HEK293 (cell line): ENCODE measurements at regions not wholly inside any gene's neighbourhood (a gene's known extent, or its start where the extent isn't known, plus 50 kb on each side); places are given as distances from the start of the nearest gene placed in this dataset.

ENCODE experiments used
- CTCF ChIA-PET: fragments of 350-600 bp; formaldehyde crosslinking; extraction: SDS; loops from one replicate; lab custom pipeline; 2021; ENCODE audit warnings: antibody characterized with exemption; lab: Yijun Ruan, JAX
- POLR2A ChIA-PET: fragments of 300-600 bp; formaldehyde crosslinking; extraction: SDS; loops from one replicate; lab custom pipeline; 2020; ENCODE audit warnings: antibody characterized with exemption, inconsistent platforms; lab: Yijun Ruan, JAX
- H3K27ac ChIP-seq: fragments of 200-500 bp; sonication (Bioruptor generic); 2 replicates; pipeline ENCODE4 v1.5.1; 2014; ENCODE audit warnings: low read depth, low read length, control low read depth, inconsistent platforms; ENCODE audit errors: extremely low read depth
- H3K36me3 ChIP-seq, 2 experiments: fragments of 200-500 bp in 1 of 2; sonication (Bioruptor generic) in 1 of 2; 1 replicate in 1 of 2; 2 replicates in 1 of 2; pipeline ENCODE4 v1.5.1; 2014 to 2017; ENCODE audit warnings: inconsistent platforms in 2 of 2, low read length in 2 of 2; ENCODE audit not compliant: control insufficient read depth in 2 of 2, insufficient read depth in 1 of 2
- H3K4me1 ChIP-seq: fragments of 200-500 bp; sonication (Bioruptor generic); 2 replicates; pipeline ENCODE4 v1.5.1; 2014; ENCODE audit warnings: mild to moderate bottlenecking, low read length, inconsistent platforms; ENCODE audit not compliant: control insufficient read depth, insufficient read depth
- H3K4me3 ChIP-seq: 2 replicates; pipeline ENCODE4 v1.5.1; 2011; ENCODE audit warnings: low read depth, mild to moderate bottlenecking, control low read depth, low read length, moderate library complexity
- H3K9me3 ChIP-seq: fragments of 200-500 bp; sonication (Bioruptor generic); 2 replicates; pipeline ENCODE4 v1.5.1; 2014; ENCODE audit warnings: low read depth, low read length, inconsistent platforms; ENCODE audit not compliant: control insufficient read depth, insufficient read depth
- CTCF ChIP-seq: fragments of 450-650 bp; formaldehyde crosslinking; IDR thresholded peaks from 2 replicates; pipeline ENCODE4 v1.5.1; 2016; ENCODE audit warnings: missing biosample characterization, missing genetic modification characterization
- ELK4 ChIP-seq: IDR thresholded peaks from 2 replicates; pipeline ENCODE4 v1.6.1; 2011; ENCODE audit warnings: mild to moderate bottlenecking, low read depth, low read length, borderline replicate concordance
- GLI4 ChIP-seq: fragments of 450-650 bp; formaldehyde crosslinking; IDR thresholded peaks from 2 replicates; pipeline ENCODE4 v1.5.1; 2016; ENCODE audit warnings: missing biosample characterization, missing genetic modification characterization
- KLF1 ChIP-seq: fragments of 450-650 bp; formaldehyde crosslinking; IDR thresholded peaks from 2 replicates; pipeline ENCODE4 v1.5.1; 2016; ENCODE audit warnings: missing biosample characterization, missing genetic modification characterization
- SCRT1 ChIP-seq: fragments of 450-650 bp; formaldehyde crosslinking; IDR thresholded peaks from 2 replicates; pipeline ENCODE4 v1.5.1; 2016; ENCODE audit warnings: missing biosample characterization, missing genetic modification characterization, borderline replicate concordance
- SCRT2 ChIP-seq: fragments of 450-650 bp; formaldehyde crosslinking; IDR thresholded peaks from 2 replicates; pipeline ENCODE4 v1.5.1; 2016; ENCODE audit warnings: missing biosample characterization, missing genetic modification characterization
- SETDB1 ChIP-seq: IDR thresholded peaks from one replicate; pipeline ENCODE4 v1.6.1; 2017; ENCODE audit warnings: mild to moderate bottlenecking, low read length, moderate library complexity, mixed read lengths; ENCODE audit not compliant: insufficient read length
- ZBTB17 ChIP-seq: fragments of 450-650 bp; formaldehyde crosslinking; IDR thresholded peaks from 2 replicates; pipeline ENCODE4 v1.5.1; 2016; ENCODE audit warnings: missing biosample characterization, missing genetic modification characterization
- ZBTB21 ChIP-seq: fragments of 450-650 bp; formaldehyde crosslinking; IDR thresholded peaks from 2 replicates; pipeline ENCODE4 v1.5.1; 2017; ENCODE audit warnings: missing biosample characterization, missing genetic modification characterization
- ZNF174 ChIP-seq: fragments of 450-650 bp; formaldehyde crosslinking; IDR thresholded peaks from 2 replicates; pipeline ENCODE4 v1.5.0; 2017; ENCODE audit warnings: missing biosample characterization, mild to moderate bottlenecking, missing genetic modification characterization
- ZNF341 ChIP-seq: fragments of 450-650 bp; formaldehyde crosslinking; IDR thresholded peaks from 2 replicates; pipeline ENCODE4; 2016; ENCODE audit warnings: low read depth, missing biosample characterization, missing genetic modification characterization
- ZNF37A ChIP-seq: fragments of 450-650 bp; IDR thresholded peaks from 2 replicates; pipeline ENCODE4 v1.5.1; 2018; ENCODE audit warnings: missing biosample characterization, missing genetic modification characterization
- ZNF416 ChIP-seq: fragments of 450-650 bp; formaldehyde crosslinking; IDR thresholded peaks from 2 replicates; pipeline ENCODE4 v1.5.1; 2016; ENCODE audit warnings: missing biosample characterization, missing genetic modification characterization
- ZNF510 ChIP-seq: fragments of 450-650 bp; formaldehyde crosslinking; IDR thresholded peaks from 2 replicates; pipeline ENCODE4 v1.5.1; 2018; ENCODE audit warnings: mild to moderate bottlenecking, missing genetic modification characterization, missing biosample characterization; ENCODE audit not compliant: insufficient replicate concordance
- ZNF514 ChIP-seq: fragments of 450-650 bp; formaldehyde crosslinking; IDR thresholded peaks from 2 replicates; pipeline ENCODE4 v1.5.1; 2016; ENCODE audit warnings: missing biosample characterization, missing genetic modification characterization
- ZNF529 ChIP-seq: fragments of 450-650 bp; formaldehyde crosslinking; IDR thresholded peaks from 2 replicates; pipeline ENCODE4 v1.5.1; 2017; ENCODE audit warnings: missing genetic modification characterization, missing biosample characterization; ENCODE audit not compliant: insufficient replicate concordance
- ZNF585B ChIP-seq: fragments of 450-650 bp; formaldehyde crosslinking; IDR thresholded peaks from 2 replicates; pipeline ENCODE4 v1.5.1; 2016; ENCODE audit warnings: missing biosample characterization, missing genetic modification characterization
- ZNF621 ChIP-seq: fragments of 450-650 bp; formaldehyde crosslinking; IDR thresholded peaks from 2 replicates; pipeline ENCODE4 v1.5.1; 2017; ENCODE audit warnings: missing biosample characterization, missing genetic modification characterization
- ZNF701 ChIP-seq: fragments of 450-650 bp; formaldehyde crosslinking; IDR thresholded peaks from 2 replicates; pipeline ENCODE4 v1.5.1; 2016; ENCODE audit warnings: missing biosample characterization, missing genetic modification characterization
- ZNF768 ChIP-seq: fragments of 450-650 bp; formaldehyde crosslinking; IDR thresholded peaks from 2 replicates; pipeline ENCODE4 v1.5.1; 2018; ENCODE audit warnings: missing biosample characterization, mild to moderate bottlenecking, missing genetic modification characterization
- ZNF777 ChIP-seq: fragments of 450-650 bp; formaldehyde crosslinking; IDR thresholded peaks from 2 replicates; pipeline ENCODE4 v1.5.1; 2017; ENCODE audit warnings: missing biosample characterization, missing genetic modification characterization, borderline replicate concordance
- TF ChIP-seq, protein P1 (sequence below): fragments of 450-650 bp; formaldehyde crosslinking; optimal IDR thresholded peaks from 2 replicates; pipeline ENCODE3; 2016; ENCODE audit warnings: missing biosample characterization, mild to moderate bottlenecking, missing genetic modification characterization
- TF ChIP-seq, protein P2 (sequence below): fragments of 450-650 bp; formaldehyde crosslinking; IDR thresholded peaks from 2 replicates; pipeline ENCODE4 v1.5.1; 2016; ENCODE audit warnings: missing biosample characterization, missing genetic modification characterization
- TF ChIP-seq, protein P3 (sequence below): fragments of 450-650 bp; formaldehyde crosslinking; IDR thresholded peaks from 2 replicates; pipeline ENCODE4 v1.5.1; 2016; ENCODE audit warnings: missing biosample characterization, missing genetic modification characterization, low read depth

- H3K9me3 ChIP-seq, result no peaks in the 10 kb centered on the region
- TF ChIP-seq ZNF621, result no peak
- peak; percentile 80 for TF ChIP-seq SCRT2 (tag by site-specific recombination)
- peak; percentile 72 for TF ChIP-seq SCRT1 (tag by site-specific recombination)
- no peak for TF ChIP-seq ZNF510 (tag by site-specific recombination)
- ChIA-PET POLR2A (interaction anchor here (0.5 to 1.1 kb wide), 2 partner anchors 217 to 265 kb away, joined by 3 read pairs; no protein-coding TSS in a partner anchor), CTCF (interaction anchor here (0.6 kb wide), 1 partner anchor 1788 kb away, joined by 3 read pairs; no protein-coding TSS in a partner anchor)
- H3K36me3 ChIP-seq, result no peaks in the 10 kb centered on the region
- no peak overlapping the region for H3K4me3 ChIP-seq
- peaks cover 5% of the 10 kb centered on the region; the same call in 1 of the 2 replicates for H3K4me1 ChIP-seq
- peak overlapping the region; percentile 13; the same call in 1 of the 2 replicates for H3K27ac ChIP-seq
These were observed 479.2 kb upstream of the USP24 start for GRCh38 chr1:55694310-55694801.

- H3K4me1 ChIP-seq, result no peaks in the 10 kb centered on the region; the same call in 1 of the 2 replicates
- no peaks in the 10 kb centered on the region for H3K9me3 ChIP-seq
- no peak overlapping the region for H3K4me3 ChIP-seq
- ChIA-PET CTCF (interaction anchor here (0.8 to 1.1 kb wide), 2 partner anchors 9 to 12 kb away, joined by 3 to 5 read pairs; no protein-coding TSS in a partner anchor), POLR2A (no interaction called here)
- no peaks in the 10 kb centered on the region for H3K36me3 ChIP-seq
- no peak overlapping the region for H3K27ac ChIP-seq
- TF ChIP-seq ELK4, result no peak
- TF ChIP-seq CTCF, result no peak
- TF ChIP-seq ZBTB21, result no peak
- no peak for TF ChIP-seq ZNF174
- no peak for TF ChIP-seq ZNF341 (tag by site-specific recombination)
- TF ChIP-seq, protein P1, sequence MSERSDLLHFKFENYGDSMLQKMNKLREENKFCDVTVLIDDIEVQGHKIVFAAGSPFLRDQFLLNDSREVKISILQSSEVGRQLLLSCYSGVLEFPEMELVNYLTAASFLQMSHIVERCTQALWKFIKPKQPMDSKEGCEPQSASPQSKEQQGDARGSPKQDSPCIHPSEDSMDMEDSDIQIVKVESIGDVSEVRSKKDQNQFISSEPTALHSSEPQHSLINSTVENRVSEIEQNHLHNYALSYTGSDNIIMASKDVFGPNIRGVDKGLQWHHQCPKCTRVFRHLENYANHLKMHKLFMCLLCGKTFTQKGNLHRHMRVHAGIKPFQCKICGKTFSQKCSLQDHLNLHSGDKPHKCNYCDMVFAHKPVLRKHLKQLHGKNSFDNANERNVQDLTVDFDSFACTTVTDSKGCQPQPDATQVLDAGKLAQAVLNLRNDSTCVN, result no peak
- no peak for TF ChIP-seq GLI4 (tag by site-specific recombination)
These were observed 477.6 kb upstream of the USP24 start for GRCh38 chr1:55692726-55693125.

DNA sequence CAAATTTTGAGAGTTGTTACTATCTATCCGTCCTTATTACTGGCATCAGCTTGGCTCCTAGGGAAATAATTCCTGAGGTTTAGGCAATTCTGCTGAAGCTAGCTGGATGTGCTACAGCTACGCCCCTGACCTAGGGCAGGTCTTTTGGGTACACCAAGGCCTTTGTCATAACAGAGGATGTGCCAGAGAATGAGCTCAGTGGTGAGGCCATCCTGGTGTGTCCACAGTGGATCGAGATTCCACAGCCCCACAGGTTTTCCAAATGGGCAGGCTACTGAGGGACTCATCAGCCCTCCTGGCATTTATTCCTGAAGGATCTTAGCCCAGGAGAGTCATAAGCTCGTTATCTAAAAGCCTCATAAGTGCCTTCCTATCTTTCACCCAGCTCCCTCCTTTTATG is 475.2 kb upstream of the USP24 start:
- Histone ChIP-seq H3K4me1 (no peaks in the 10 kb centered on the region; the same call in 1 of the 2 replicates), H3K9me3 (no peaks in the 10 kb centered on the region), H3K36me3 (no peaks in the 10 kb centered on the region), H3K27ac (no peak overlapping the region), H3K4me3 (no peak overlapping the region)
- ChIA-PET POLR2A (interaction anchor here (0.6 kb wide), 1 partner anchor 1103 kb away, joined by 4 read pairs; no protein-coding TSS in a partner anchor), CTCF (interaction anchor here (0.7 to 1.1 kb wide), 2 partner anchors 11 to 318 kb away, joined by 3 to 7 read pairs; no protein-coding TSS in a partner anchor)
- TF ChIP-seq, protein P2, sequence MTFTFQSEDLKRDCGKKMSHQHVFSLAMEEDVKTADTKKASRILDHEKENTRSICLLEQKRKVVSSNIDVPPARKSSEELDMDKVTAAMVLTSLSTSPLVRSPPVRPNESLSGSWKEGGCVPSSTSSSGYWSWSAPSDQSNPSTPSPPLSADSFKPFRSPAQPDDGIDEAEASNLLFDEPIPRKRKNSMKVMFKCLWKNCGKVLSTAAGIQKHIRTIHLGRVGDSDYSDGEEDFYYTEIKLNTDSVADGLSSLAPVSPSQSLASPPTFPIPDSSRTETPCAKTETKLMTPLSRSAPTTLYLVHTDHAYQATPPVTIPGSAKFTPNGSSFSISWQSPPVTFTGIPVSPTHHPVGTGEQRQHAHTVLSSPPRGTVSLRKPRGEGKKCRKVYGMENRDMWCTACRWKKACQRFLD, result no peak
- no peak for TF ChIP-seq ZNF174
- no peak for TF ChIP-seq ZNF777 (tag by site-specific recombination)
- no peak for TF ChIP-seq ZNF416
- TF ChIP-seq ZNF37A, result no peak
- TF ChIP-seq ZNF701, result no peak
- no peak for TF ChIP-seq SETDB1
- no peak for TF ChIP-seq KLF1
- no peak for TF ChIP-seq ZNF514 (tag by site-specific recombination)
- TF ChIP-seq ZNF529 (tag by site-specific recombination), result no peak
- no peak for TF ChIP-seq ZNF621
- no peak for TF ChIP-seq SCRT1 (tag by site-specific recombination)
- TF ChIP-seq ZNF585B (tag by site-specific recombination), result no peak
- TF ChIP-seq ZNF768 (tag by site-specific recombination), result no peak
- TF ChIP-seq, protein P3, sequence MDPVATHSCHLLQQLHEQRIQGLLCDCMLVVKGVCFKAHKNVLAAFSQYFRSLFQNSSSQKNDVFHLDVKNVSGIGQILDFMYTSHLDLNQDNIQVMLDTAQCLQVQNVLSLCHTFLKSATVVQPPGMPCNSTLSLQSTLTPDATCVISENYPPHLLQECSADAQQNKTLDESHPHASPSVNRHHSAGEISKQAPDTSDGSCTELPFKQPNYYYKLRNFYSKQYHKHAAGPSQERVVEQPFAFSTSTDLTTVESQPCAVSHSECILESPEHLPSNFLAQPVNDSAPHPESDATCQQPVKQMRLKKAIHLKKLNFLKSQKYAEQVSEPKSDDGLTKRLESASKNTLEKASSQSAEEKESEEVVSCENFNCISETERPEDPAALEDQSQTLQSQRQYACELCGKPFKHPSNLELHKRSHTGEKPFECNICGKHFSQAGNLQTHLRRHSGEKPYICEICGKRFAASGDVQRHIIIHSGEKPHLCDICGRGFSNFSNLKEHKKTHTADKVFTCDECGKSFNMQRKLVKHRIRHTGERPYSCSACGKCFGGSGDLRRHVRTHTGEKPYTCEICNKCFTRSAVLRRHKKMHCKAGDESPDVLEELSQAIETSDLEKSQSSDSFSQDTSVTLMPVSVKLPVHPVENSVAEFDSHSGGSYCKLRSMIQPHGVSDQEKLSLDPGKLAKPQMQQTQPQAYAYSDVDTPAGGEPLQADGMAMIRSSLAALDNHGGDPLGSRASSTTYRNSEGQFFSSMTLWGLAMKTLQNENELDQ, result no peak
- TF ChIP-seq ZBTB17 (tag by site-specific recombination), result no peak
